CD14-positive monocyte (primary cell): ENCODE measurements at regions not wholly inside any gene's neighbourhood (a gene's known extent, or its start where the extent isn't known, plus 50 kb on each side); places are given as distances from the start of the nearest gene placed in this dataset.

Source experiments
- DNase-seq, 3 donors: peaks; one replicate each; pipeline ENCODE4 v3.0.0-alpha.2; 2011 to 2022
- H2AFZ ChIP-seq: 2 replicates; pipeline ENCODE4 v1.6.0; 2012; ENCODE audit warnings: mild to moderate bottlenecking, low read depth, low read length, inconsistent platforms; ENCODE audit not compliant: insufficient read depth, poor library complexity, severe bottlenecking
- H3K27ac ChIP-seq, 2 donors: 1 replicate in 1 of 2; 2 replicates in 1 of 2; pipeline ENCODE4 v1.5.1; 2012 to 2013; ENCODE audit warnings: low read length in 2 of 2, control low read depth in 1 of 2, inconsistent platforms in 1 of 2, low read depth in 1 of 2, mild to moderate bottlenecking in 1 of 2
- H3K27me3 ChIP-seq, 2 donors: one replicate each; pipeline versions ENCODE4 v1.6.0 to v1.6.1; 2011 to 2013; ENCODE audit warnings: low read length in 2 of 2; ENCODE audit not compliant: control insufficient read depth in 2 of 2, insufficient read depth in 2 of 2
- H3K36me3 ChIP-seq, 2 donors: replicated peaks in 1 of 2; 1 replicate in 1 of 2; 2 replicates in 1 of 2; pipeline versions ENCODE4 v1.5.1 to v1.6.1; 2012 to 2013; ENCODE audit warnings: low read length in 2 of 2, control low read depth in 1 of 2, inconsistent platforms in 1 of 2, mild to moderate bottlenecking in 1 of 2; ENCODE audit not compliant: insufficient read depth in 2 of 2, control insufficient read depth in 1 of 2
- H3K4me1 ChIP-seq, 2 donors: 1 replicate in 1 of 2; 2 replicates in 1 of 2; pipeline versions ENCODE4 v1.5.1 to v1.6.1; 2012 to 2013; ENCODE audit warnings: low read length in 2 of 2, control low read depth in 1 of 2, inconsistent platforms in 1 of 2, mild to moderate bottlenecking in 1 of 2, moderate library complexity in 1 of 2; ENCODE audit not compliant: insufficient read depth in 2 of 2, control insufficient read depth in 1 of 2
- H3K4me2 ChIP-seq: replicated peaks from 2 replicates; pipeline ENCODE3; 2012; ENCODE audit warnings: low read length, moderate library complexity, mild to moderate bottlenecking; ENCODE audit not compliant: poor library complexity, severe bottlenecking; ENCODE audit errors: extremely low read depth
- H3K4me3 ChIP-seq, 3 experiments: fragments of 200-600 bp in 1 of 3; sonication (generic) in 1 of 3; replicated peaks in 1 of 3; 1 replicate in 2 of 3; 2 replicates in 1 of 3; pipeline ENCODE4 v1.5.1; 2011 to 2013; ENCODE audit warnings: low read length in 3 of 3, mild to moderate bottlenecking in 3 of 3, control low read depth in 2 of 3, low read depth in 2 of 3, inconsistent platforms in 1 of 3, moderate library complexity in 1 of 3
- H3K79me2 ChIP-seq: 2 replicates; pipeline ENCODE4 v1.6.0; 2012; ENCODE audit warnings: mild to moderate bottlenecking, control low read depth, inconsistent platforms, low read length, moderate library complexity; ENCODE audit not compliant: insufficient read depth
- H3K9ac ChIP-seq: 2 replicates; pipeline ENCODE4 v1.6.0; 2017; ENCODE audit warnings: low read length, mild to moderate bottlenecking; ENCODE audit not compliant: insufficient read depth, poor library complexity, severe bottlenecking
- H3K9me3 ChIP-seq, 2 donors: replicated peaks in 1 of 2; 1 replicate in 1 of 2; 2 replicates in 1 of 2; pipeline versions ENCODE4 v1.5.1 to v1.6.1; 2012 to 2013; ENCODE audit warnings: low read length in 2 of 2, control low read depth in 1 of 2; ENCODE audit not compliant: control insufficient read depth in 1 of 2, insufficient read depth in 1 of 2
- H4K20me1 ChIP-seq: 2 replicates; pipeline ENCODE4 v1.6.0; 2012; ENCODE audit warnings: mild to moderate bottlenecking, low read length, control low read depth, moderate library complexity; ENCODE audit not compliant: insufficient read depth
- H3K27ac Mint-ChIP-seq, 7 donors: one replicate each; pipeline ENCODE4 v1.8.0; 2020; ENCODE audit warnings: mild to moderate bottlenecking in 7 of 7, mixed read lengths in 7 of 7, moderate library complexity in 6 of 7, inconsistent platforms in 2 of 7
- H3K27me3 Mint-ChIP-seq, 3 donors: one replicate each; pipeline ENCODE4 v1.8.0; 2021 to 2022; ENCODE audit warnings: low read depth in 3 of 3, mild to moderate bottlenecking in 3 of 3, mixed read lengths in 3 of 3, moderate library complexity in 3 of 3, inconsistent platforms in 1 of 3
- H3K36me3 Mint-ChIP-seq, 2 donors: one replicate each; pipeline ENCODE4 v1.8.0; 2020; ENCODE audit warnings: mixed read lengths in 2 of 2, inconsistent platforms in 1 of 2, mild to moderate bottlenecking in 1 of 2
- H3K4me1 Mint-ChIP-seq: one replicate; pipeline ENCODE4 v1.8.0; 2020; ENCODE audit warnings: mild to moderate bottlenecking, mixed read lengths
- H3K4me3 Mint-ChIP-seq, 2 donors: one replicate each; pipeline ENCODE4 v1.8.0; 2020; ENCODE audit warnings: mild to moderate bottlenecking in 2 of 2, mixed read lengths in 2 of 2, moderate library complexity in 1 of 2
- H3K9me3 Mint-ChIP-seq, 7 donors: one replicate each; pipeline ENCODE4 v1.8.0; 2020 to 2022; ENCODE audit warnings: mixed read lengths in 7 of 7, mild to moderate bottlenecking in 6 of 7, moderate library complexity in 6 of 7, inconsistent platforms in 2 of 7
- CTCF ChIP-seq: fragments of 200-600 bp; IDR thresholded peaks from one replicate; pipeline ENCODE4 v1.8.0; 2022; ENCODE audit warnings: antibody characterized with exemption, mild to moderate bottlenecking
- WGBS: methylation state at CpG from one replicate; pipeline ENCODE4 v1.1.5; 2013; ENCODE audit warnings: missing lambda C conversion rate; ENCODE audit not compliant: insufficient coverage; 5-methylcytosine and 5-hydroxymethylcytosine counted together
- intact Hi-C, 2 donors: fragments of 100-400 bp; cut with micrococcal nuclease; formaldehyde crosslinking; loops; one replicate each; pipeline versions ENCODE4 v1.15.0 to v1.15.1; 2023

GRCh38 chr10:6711881-6712280 is 131.8 kb upstream of the PRKCQ start:
- intact Hi-C loops, result no loop called here
- H3K4me3 ChIP-seq, result no peak overlapping the region
- H3K4me1 ChIP-seq, result no peaks in the 10 kb centered on the region
- H2AFZ ChIP-seq, result no peak overlapping the region
- H3K27ac ChIP-seq, result no peak overlapping the region
- Mint-ChIP-seq H3K4me3 (no peak overlapping the region), H3K27me3 (peaks cover 4 to 36% (median 15%) of the 10 kb centered on the region in 3 donors), H3K27ac (no peak overlapping the region), H3K36me3 (no peaks in the 10 kb centered on the region), H3K9me3 (peaks cover 0 to 1% (median 0%) of the 10 kb centered on the region in 7 donors), H3K4me1 (peaks cover 6% of the 10 kb centered on the region)
- TF ChIP-seq CTCF, result no peak
- H4K20me1 ChIP-seq, result no peaks in the 10 kb centered on the region
- H3K27me3 ChIP-seq, result peaks cover 0 to 4% of the 10 kb centered on the region in 2 donors
- H3K79me2 ChIP-seq, result no peaks in the 10 kb centered on the region
- H3K36me3 ChIP-seq, result no peaks in the 10 kb centered on the region
- no peak for DNase-seq
- 61% methylated on average over 7 of the region's 17 CpGs for WGBS
- no peak overlapping the region for H3K9ac ChIP-seq
- H3K9me3 ChIP-seq, result no peaks in the 10 kb centered on the region
- no peak overlapping the region for H3K4me2 ChIP-seq

- Histone ChIP-seq H3K4me1 (no peaks in the 10 kb centered on the region), H4K20me1 (no peaks in the 10 kb centered on the region), H3K4me3 (no peak overlapping the region), H3K27me3 (peaks cover 0 to 4% of the 10 kb centered on the region in 2 donors), H3K36me3 (no peaks in the 10 kb centered on the region), H3K9me3 (no peaks in the 10 kb centered on the region), H3K79me2 (no peaks in the 10 kb centered on the region), H3K27ac (no peak overlapping the region), H2AFZ (no peak overlapping the region), H3K4me2 (no peak overlapping the region), H3K9ac (no peak overlapping the region)
- intact Hi-C loops, result no loop called here
- no peak overlapping the region for H3K4me3 Mint-ChIP-seq
- DNase-seq, result no peak
- TF ChIP-seq CTCF, result no peak
- H3K36me3 Mint-ChIP-seq, result no peaks in the 10 kb centered on the region
- H3K27me3 Mint-ChIP-seq, result peaks cover 4 to 33% (median 15%) of the 10 kb centered on the region in 3 donors
- 93% methylated on average over 4 of the region's 6 CpGs for WGBS
- H3K9me3 Mint-ChIP-seq, result peaks cover 0 to 1% (median 0%) of the 10 kb centered on the region in 7 donors
- H3K27ac Mint-ChIP-seq, result no peak overlapping the region
- peaks cover 6% of the 10 kb centered on the region for H3K4me1 Mint-ChIP-seq
Observed at GRCh38 chr10:6711408-6711841, 131.3 kb upstream of the PRKCQ start.
